Natural killer cell (primary cell): ENCODE measurements at regions not wholly inside any gene's neighbourhood (a gene's known extent, or its start where the extent isn't known, plus 50 kb on each side); places are given as distances from the start of the nearest gene placed in this dataset.

Experiments used
- ATAC-seq, 3 donors: fragments of 150-1000 bp in 2 of 3; fragments of 200-7000 bp in 1 of 3; cut with Tn5 transposase; 1 replicate in 1 of 3; 2 replicates in 2 of 3; pipeline ENCODE4 v1.10.0; 2021; ENCODE audit warnings: mild to moderate bottlenecking in 2 of 3, moderate library complexity in 2 of 3
- DNase-seq, 2 donors: peaks; one replicate each; pipeline versions ENCODE4 v3.0.0 to v3.0.0-alpha.2; 2013 to 2021; ENCODE audit warnings: mixed read lengths in 1 of 2
- H3K27ac ChIP-seq: one replicate; pipeline ENCODE4 v1.5.1; 2013; ENCODE audit warnings: mild to moderate bottlenecking, low read length
- H3K27me3 ChIP-seq: one replicate; pipeline ENCODE4 v1.6.1; 2013; ENCODE audit warnings: low read length; ENCODE audit not compliant: control insufficient read depth, insufficient read depth
- H3K36me3 ChIP-seq: one replicate; pipeline ENCODE4 v1.6.1; 2013; ENCODE audit warnings: low read length; ENCODE audit not compliant: control insufficient read depth, insufficient read depth
- H3K4me1 ChIP-seq: one replicate; pipeline ENCODE4 v1.6.1; 2013; ENCODE audit warnings: low read length; ENCODE audit not compliant: control insufficient read depth, insufficient read depth
- H3K4me3 ChIP-seq: one replicate; pipeline ENCODE4 v1.5.1; 2013; ENCODE audit warnings: low read length
- H3K9me3 ChIP-seq: one replicate; pipeline ENCODE4 v1.6.1; 2013; ENCODE audit warnings: low read length; ENCODE audit not compliant: control insufficient read depth, insufficient read depth
- H3K27ac Mint-ChIP-seq, 2 donors: one replicate each; pipeline ENCODE4 v1.8.0; 2022; ENCODE audit warnings: mild to moderate bottlenecking in 2 of 2, mixed read lengths in 2 of 2, moderate library complexity in 1 of 2
- H3K27me3 Mint-ChIP-seq, 2 donors: one replicate each; pipeline ENCODE4 v1.8.0; 2022; ENCODE audit warnings: low read depth in 2 of 2, mixed read lengths in 2 of 2
- H3K36me3 Mint-ChIP-seq: one replicate; pipeline ENCODE4 v1.8.0; 2022; ENCODE audit warnings: mixed read lengths
- H3K4me1 Mint-ChIP-seq, 2 donors: one replicate each; pipeline ENCODE4 v1.8.0; 2022; ENCODE audit warnings: mixed read lengths in 2 of 2
- H3K4me3 Mint-ChIP-seq: one replicate; pipeline ENCODE4 v1.8.0; 2022; ENCODE audit warnings: mild to moderate bottlenecking, moderate library complexity, mixed read lengths
- H3K9me3 Mint-ChIP-seq, 2 donors: one replicate each; pipeline ENCODE4 v1.8.0; 2022; ENCODE audit warnings: mixed read lengths in 2 of 2
- WGBS: methylation state at CpG from one replicate; pipeline ENCODE4 v1.1.7; 2013; ENCODE audit warnings: missing lambda C conversion rate; ENCODE audit not compliant: insufficient coverage; 5-methylcytosine and 5-hydroxymethylcytosine counted together
- intact Hi-C: fragments of 100-400 bp; cut with micrococcal nuclease; formaldehyde crosslinking; loops from one replicate; pipeline ENCODE4 v1.14.2; 2022
- TF ChIP-seq, protein P1 (sequence below): fragments of 200-600 bp; IDR thresholded peaks from one replicate; pipeline ENCODE4 v1.8.0; 2022; ENCODE audit warnings: antibody characterized with exemption

DNA sequence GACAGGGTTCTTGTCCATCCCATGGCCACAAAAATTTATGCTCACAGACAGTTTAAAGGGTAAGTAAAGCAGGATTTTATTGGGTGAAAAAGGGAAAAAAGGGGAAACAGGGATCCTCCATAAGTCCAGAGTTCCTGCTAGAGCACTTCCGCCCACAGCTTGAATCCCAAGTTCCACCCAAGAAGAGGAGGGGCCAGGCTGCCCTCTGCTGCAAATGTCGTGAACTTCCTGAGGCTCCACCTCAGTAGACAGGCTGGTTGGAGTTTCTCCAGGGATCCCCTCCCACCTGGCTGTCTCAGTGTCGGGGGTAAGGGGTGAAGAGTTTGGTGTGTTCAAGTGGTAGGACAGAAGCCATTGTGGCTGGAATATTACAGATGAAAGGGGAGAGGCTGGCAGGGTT lies 275.0 kb upstream of the SGCD start:
- Mint-ChIP-seq H3K27ac (no peak overlapping the region), H3K4me3 (no peak overlapping the region), H3K4me1 (no peaks in the 10 kb centered on the region), H3K27me3 (peaks cover 0 to 4% of the 10 kb centered on the region in 2 donors), H3K36me3 (no peaks in the 10 kb centered on the region), H3K9me3 (peaks cover 0 to 5% of the 10 kb centered on the region in 2 donors)
- H3K36me3 ChIP-seq: no peaks in the 10 kb centered on the region
- no peak overlapping the region for H3K4me3 ChIP-seq
- H3K9me3 ChIP-seq: no peaks in the 10 kb centered on the region
- no peak for DNase-seq
- no peaks in the 10 kb centered on the region for H3K4me1 ChIP-seq
- H3K27ac ChIP-seq: no peak overlapping the region
- TF ChIP-seq, protein P1, sequence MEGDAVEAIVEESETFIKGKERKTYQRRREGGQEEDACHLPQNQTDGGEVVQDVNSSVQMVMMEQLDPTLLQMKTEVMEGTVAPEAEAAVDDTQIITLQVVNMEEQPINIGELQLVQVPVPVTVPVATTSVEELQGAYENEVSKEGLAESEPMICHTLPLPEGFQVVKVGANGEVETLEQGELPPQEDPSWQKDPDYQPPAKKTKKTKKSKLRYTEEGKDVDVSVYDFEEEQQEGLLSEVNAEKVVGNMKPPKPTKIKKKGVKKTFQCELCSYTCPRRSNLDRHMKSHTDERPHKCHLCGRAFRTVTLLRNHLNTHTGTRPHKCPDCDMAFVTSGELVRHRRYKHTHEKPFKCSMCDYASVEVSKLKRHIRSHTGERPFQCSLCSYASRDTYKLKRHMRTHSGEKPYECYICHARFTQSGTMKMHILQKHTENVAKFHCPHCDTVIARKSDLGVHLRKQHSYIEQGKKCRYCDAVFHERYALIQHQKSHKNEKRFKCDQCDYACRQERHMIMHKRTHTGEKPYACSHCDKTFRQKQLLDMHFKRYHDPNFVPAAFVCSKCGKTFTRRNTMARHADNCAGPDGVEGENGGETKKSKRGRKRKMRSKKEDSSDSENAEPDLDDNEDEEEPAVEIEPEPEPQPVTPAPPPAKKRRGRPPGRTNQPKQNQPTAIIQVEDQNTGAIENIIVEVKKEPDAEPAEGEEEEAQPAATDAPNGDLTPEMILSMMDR: no peak
- intact Hi-C loops: no loop called here
- no peak for ATAC-seq
- WGBS: 67% methylated on average over 3 of the region's 3 CpGs
- H3K27me3 ChIP-seq: no peaks in the 10 kb centered on the region

DNA sequence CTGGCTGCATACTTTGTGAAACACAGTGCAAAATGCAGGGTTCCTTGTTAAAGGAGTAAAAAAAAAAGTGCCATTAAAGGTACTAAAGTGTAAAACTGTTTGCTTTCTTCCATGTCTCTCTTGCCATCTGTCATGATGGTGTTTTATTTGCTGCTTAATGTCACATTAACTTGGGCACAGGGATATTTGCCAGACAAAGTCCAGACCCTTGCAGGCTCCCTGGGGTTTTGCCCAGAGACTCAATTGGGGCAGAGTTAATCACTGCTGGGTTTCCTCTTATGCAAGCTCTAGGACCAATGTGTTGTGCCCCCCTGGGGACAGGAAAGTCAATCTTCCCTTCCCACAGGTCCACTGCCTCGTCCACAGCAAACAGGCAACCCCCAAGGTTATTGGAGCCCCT lies 274.3 kb upstream of the SGCD start:
- peaks cover 0 to 4% of the 10 kb centered on the region in 2 donors for H3K27me3 Mint-ChIP-seq
- TF ChIP-seq, protein P1: no peak
- Histone ChIP-seq H3K36me3 (no peaks in the 10 kb centered on the region), H3K27me3 (no peaks in the 10 kb centered on the region), H3K4me3 (no peak overlapping the region), H3K9me3 (no peaks in the 10 kb centered on the region), H3K27ac (no peak overlapping the region), H3K4me1 (no peaks in the 10 kb centered on the region)
- H3K36me3 Mint-ChIP-seq: no peaks in the 10 kb centered on the region
- intact Hi-C loops: no loop called here
- H3K4me3 Mint-ChIP-seq: no peak overlapping the region
- 38% methylated on average over 1 of the region's 1 CpG for WGBS
- DNase-seq: no peak
- H3K9me3 Mint-ChIP-seq: peaks cover 0 to 5% of the 10 kb centered on the region in 2 donors
- no peak for ATAC-seq
- H3K27ac Mint-ChIP-seq: no peak overlapping the region
- H3K4me1 Mint-ChIP-seq: no peaks in the 10 kb centered on the region

DNA sequence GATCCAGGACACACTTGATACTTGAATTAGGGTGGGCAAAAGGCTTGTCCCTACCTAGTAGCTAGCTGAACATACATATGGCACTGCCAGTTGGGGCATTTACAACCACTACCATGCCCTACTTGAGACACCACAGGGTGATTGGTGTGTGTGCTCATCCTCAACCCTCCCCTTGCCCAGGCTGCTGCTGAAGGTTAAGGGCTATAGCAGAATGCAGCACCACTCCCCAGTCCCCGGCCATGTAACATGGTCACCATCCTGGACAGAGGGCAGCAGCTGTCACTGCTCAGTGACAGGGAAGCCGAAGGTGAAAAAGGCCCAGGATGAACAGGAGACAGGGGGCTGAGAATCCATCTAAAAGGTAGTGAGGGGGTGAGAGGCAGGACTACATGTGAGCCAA lies 273.9 kb upstream of the SGCD start:
- Histone ChIP-seq H3K27ac (no peak overlapping the region), H3K4me3 (no peak overlapping the region), H3K4me1 (no peaks in the 10 kb centered on the region), H3K36me3 (no peaks in the 10 kb centered on the region), H3K27me3 (no peaks in the 10 kb centered on the region), H3K9me3 (no peaks in the 10 kb centered on the region)
- Mint-ChIP-seq H3K27me3 (peaks cover 0 to 4% of the 10 kb centered on the region in 2 donors), H3K27ac (no peak overlapping the region), H3K4me1 (no peaks in the 10 kb centered on the region), H3K36me3 (no peaks in the 10 kb centered on the region), H3K4me3 (no peak overlapping the region), H3K9me3 (peaks cover 0 to 5% of the 10 kb centered on the region in 2 donors)
- TF ChIP-seq, protein P1: no peak
- no peak for ATAC-seq
- 77% methylated on average over 2 of the region's 2 CpGs for WGBS
- DNase-seq: no peak
- intact Hi-C loops: no loop called here

DNA sequence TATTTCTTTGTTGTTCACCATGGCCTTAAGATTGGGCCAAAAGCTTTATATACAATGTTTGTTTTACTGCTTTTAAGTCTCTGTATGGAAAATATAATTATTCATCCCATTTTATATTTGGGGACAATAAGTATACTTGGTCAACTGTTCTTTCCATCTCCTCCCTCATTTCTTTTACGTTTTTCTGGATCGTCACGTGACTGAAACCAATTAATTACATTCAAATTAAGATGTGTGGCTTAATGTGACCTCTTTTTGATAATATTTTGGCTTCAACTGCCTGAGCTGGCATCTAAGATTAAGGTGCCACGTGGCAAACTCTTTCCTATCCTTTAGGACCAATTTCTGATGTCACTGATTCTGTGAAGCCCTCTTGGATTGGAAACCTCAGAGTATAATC lies 250.1 kb upstream of the SGCD start:
- WGBS: 40% methylated on average over 1 of the region's 4 CpGs
- ATAC-seq (no peak), DNase-seq (no peak)
- H3K4me3 Mint-ChIP-seq: no peak overlapping the region
- Histone ChIP-seq H3K4me3 (no peak overlapping the region), H3K9me3 (peaks cover 4% of the 10 kb centered on the region), H3K27ac (no peak overlapping the region), H3K27me3 (no peaks in the 10 kb centered on the region), H3K4me1 (no peaks in the 10 kb centered on the region), H3K36me3 (no peaks in the 10 kb centered on the region)
- TF ChIP-seq, protein P1: no peak
- peaks cover 6 to 11% of the 10 kb centered on the region in 2 donors for H3K9me3 Mint-ChIP-seq
- H3K27me3 Mint-ChIP-seq: no peaks in the 10 kb centered on the region
- H3K4me1 Mint-ChIP-seq: no peaks in the 10 kb centered on the region
- no peak overlapping the region for H3K27ac Mint-ChIP-seq
- no peaks in the 10 kb centered on the region for H3K36me3 Mint-ChIP-seq
- intact Hi-C loops: no loop called here
